ENCODE measurements at regions not wholly inside any gene's neighbourhood (a gene's known extent, or its start where the extent isn't known, plus 50 kb on each side); places are given as distances from the start of the nearest gene placed in this dataset.

- intact Hi-C loops (cut with DNase I), result no loop called here
- DNase-seq, result no peak
- 82 to 93% (median 87%) methylated on average over 8 of the region's 8 CpGs for WGBS, 4 donors
- Histone ChIP-seq H3K27me3 (no peaks in the 10 kb centered on the region), H3K27ac (peak overlapping the region in 1 of 12 donors; percentile 53), H3K4me3 (no peak overlapping the region), H3K4me1 (peaks cover 0 to 4% (median 0%) of the 10 kb centered on the region in 12 donors), H3K36me3 (no peaks in the 10 kb centered on the region), H3K9me3 (no peaks in the 10 kb centered on the region)
- TF ChIP-seq CTCF (IDR thresholded peaks at IDR 0.05), result no peak
- TF ChIP-seq POLR2A (IDR thresholded peaks at IDR 0.05), result no peak
- ATAC-seq, result no peak
Measured at GRCh38 chr12:80040075-80040738, 59.1 kb upstream of the OTOGL start.

GRCh38 chr12:80038062-80038560 lies 61.2 kb upstream of the OTOGL start:
- Histone ChIP-seq H3K27me3 (no peaks in the 10 kb centered on the region), H3K4me1 (peaks cover 0 to 5% (median 0%) of the 10 kb centered on the region in 12 donors), H3K4me3 (no peak overlapping the region), H3K27ac (peak overlapping the region in 1 of 12 donors; percentile 53), H3K9me3 (no peaks in the 10 kb centered on the region), H3K36me3 (no peaks in the 10 kb centered on the region)
- intact Hi-C loops (cut with DNase I), result no loop called here
- WGBS, 4 donors, result 58 to 69% (median 64%) methylated on average over 4 of the region's 4 CpGs
- ATAC-seq (no peak), DNase-seq (no peak)
- TF ChIP-seq CTCF (IDR thresholded peaks at IDR 0.05), result no peak
- no peak for TF ChIP-seq POLR2A (IDR thresholded peaks at IDR 0.05)

DNA sequence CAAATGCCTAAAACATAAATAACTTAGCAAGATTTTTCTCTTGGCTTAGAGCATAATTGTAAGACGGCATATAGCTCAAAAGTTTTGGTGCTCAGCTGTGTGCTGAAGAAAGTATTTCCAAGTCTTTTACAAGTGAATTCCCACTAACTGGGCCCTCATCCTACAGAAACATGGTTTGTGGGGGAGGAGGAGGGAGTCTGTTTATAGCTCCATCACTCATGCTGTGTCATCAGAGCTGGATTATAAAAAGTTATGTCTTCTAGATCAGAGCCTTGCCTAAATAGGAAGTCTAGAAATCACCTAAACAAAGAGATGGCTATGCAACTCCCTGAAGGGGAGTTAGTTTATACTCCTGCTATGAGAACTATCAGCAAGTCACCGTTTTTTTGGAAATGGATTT lies 65.9 kb upstream of the OTOGL start:
- Histone ChIP-seq H3K27ac (peak overlapping the region in 3 of 12 donors; percentile 13 to 70 (median 14)), H3K4me3 (no peak overlapping the region), H3K9me3 (no peaks in the 10 kb centered on the region), H3K27me3 (no peaks in the 10 kb centered on the region), H3K36me3 (no peaks in the 10 kb centered on the region), H3K4me1 (peaks cover 0 to 12% (median 0%) of the 10 kb centered on the region in 12 donors)
- intact Hi-C loops (cut with DNase I), result no loop called here
- no peak for DNase-seq
- WGBS, 4 donors, result 47 to 68% (median 53%) methylated on average over 2 of the region's 2 CpGs
- TF ChIP-seq CTCF (IDR thresholded peaks at IDR 0.05), result no peak
- TF ChIP-seq POLR2A (IDR thresholded peaks at IDR 0.05), result no peak
- ATAC-seq, result peak in 3 of 4 donors; percentile 42 to 67 (median 64)

DNA sequence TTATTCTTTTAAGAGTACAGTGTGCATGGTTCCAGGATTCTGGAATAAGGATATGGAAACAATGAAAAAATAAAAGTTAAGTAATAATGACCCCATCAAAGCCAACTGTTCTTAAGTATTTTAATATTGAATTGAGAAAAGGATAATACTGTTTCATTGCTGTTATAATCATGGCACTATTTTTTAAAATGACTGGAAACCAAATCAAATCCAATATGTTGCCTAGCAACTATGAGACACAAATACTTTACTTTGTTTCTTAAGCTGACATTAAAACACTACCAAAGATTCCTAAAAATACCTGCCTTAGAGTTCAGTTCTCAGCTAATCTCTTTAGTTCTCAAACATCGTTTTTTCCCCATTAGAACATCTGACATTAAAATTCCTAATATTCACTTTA lies 66.4 kb upstream of the OTOGL start:
- H3K27ac ChIP-seq, result peak overlapping the region in 2 of 12 donors; percentile 14 to 70
- peaks cover 0 to 12% (median 0%) of the 10 kb centered on the region in 12 donors for H3K4me1 ChIP-seq
- H3K4me3 ChIP-seq, result no peak overlapping the region
- TF ChIP-seq POLR2A (IDR thresholded peaks at IDR 0.05), result no peak
- TF ChIP-seq CTCF (IDR thresholded peaks at IDR 0.05), result no peak
- intact Hi-C loops (cut with DNase I), result no loop called here
- 36 to 62% (median 51%) methylated on average over 1 of the region's 1 CpG for WGBS, 4 donors
- H3K27me3 ChIP-seq, result no peaks in the 10 kb centered on the region
- DNase-seq, result no peak
- H3K36me3 ChIP-seq, result no peaks in the 10 kb centered on the region
- no peaks in the 10 kb centered on the region for H3K9me3 ChIP-seq
- ATAC-seq, result no peak
